AG09309 (cell line): ENCODE measurements at regions not wholly inside any gene's neighbourhood (a gene's known extent, or its start where the extent isn't known, plus 50 kb on each side); places are given as distances from the start of the nearest gene placed in this dataset.

Source experiments
- DNase-seq: peaks from one replicate; pipeline ENCODE4 v3.0.0-alpha.2; 2010; ENCODE audit warnings: low read depth
- H3K4me3 ChIP-seq: 2 replicates; pipeline ENCODE4 v1.5.1; 2011; ENCODE audit warnings: mild to moderate bottlenecking, low read depth, low read length, moderate library complexity; ENCODE audit not compliant: control insufficient read depth
- CTCF ChIP-seq: IDR thresholded peaks from 2 replicates; pipeline ENCODE4 v1.5.1; 2011; ENCODE audit warnings: mild to moderate bottlenecking, low read depth, low read length, inconsistent platforms; ENCODE audit not compliant: insufficient read depth, control insufficient read depth; ENCODE audit errors: missing control alignments

GRCh38 chr11:27205250-27205649 is 157.8 kb downstream of the CCDC34 start:
- TF ChIP-seq CTCF = no peak
- H3K4me3 ChIP-seq = no peak overlapping the region
- no peak for DNase-seq

GRCh38 chr11:27204529-27204928 is 158.5 kb downstream of the CCDC34 start:
- no peak for DNase-seq

GRCh38 chr11:27203077-27203647 is 159.9 kb downstream of the CCDC34 start:
- no peak for TF ChIP-seq CTCF
- no peak overlapping the region for H3K4me3 ChIP-seq
- DNase-seq = no peak

More at GRCh38 chr11:27204529-27204928, 158.5 kb downstream of the CCDC34 start:
- H3K4me3 ChIP-seq = no peak overlapping the region
- TF ChIP-seq CTCF = peak; percentile 53

GRCh38 chr11:27201454-27202302 is 161.1 kb downstream of the BBOX1 start:
- TF ChIP-seq CTCF = no peak
- peak; percentile 87 for DNase-seq
- no peak overlapping the region for H3K4me3 ChIP-seq

GRCh38 chr11:27200779-27201453 is 160.3 kb downstream of the BBOX1 start:
- DNase-seq = no peak
- TF ChIP-seq CTCF = no peak

GRCh38 chr11:27196203-27196897 is 155.7 kb downstream of the BBOX1 start:
- no peak overlapping the region for H3K4me3 ChIP-seq
- TF ChIP-seq CTCF = no peak
- no peak for DNase-seq

More at GRCh38 chr11:27200779-27201453, 160.3 kb downstream of the BBOX1 start:
- H3K4me3 ChIP-seq = no peak overlapping the region
